DOHH2 (cell line): ENCODE measurements at regions not wholly inside any gene's neighbourhood (a gene's known extent, or its start where the extent isn't known, plus 50 kb on each side); places are given as distances from the start of the nearest gene placed in this dataset.

Experiments used
- H3F3A ChIP-seq: fragments of 200-600 bp; sonication (generic), shearing (Covaris generic); 2 replicates; pipeline ENCODE4 v1.6.0; 2016; ENCODE audit warnings: antibody characterized with exemption, mild to moderate bottlenecking; ENCODE audit not compliant: control insufficient read depth, insufficient read depth
- H3K27ac ChIP-seq: fragments of 200-600 bp; sonication (generic); 2 replicates; pipeline ENCODE4 v1.5.1; 2014; ENCODE audit warnings: low read depth, mild to moderate bottlenecking, low read length, moderate library complexity
- H3K27me3 ChIP-seq: fragments of 200-600 bp; sonication (generic); 2 replicates; pipeline ENCODE4 v1.6.1; 2014; ENCODE audit warnings: mild to moderate bottlenecking, low read length, mixed read lengths; ENCODE audit not compliant: control insufficient read depth
- H3K36me3 ChIP-seq: fragments of 200-600 bp; sonication (generic); 2 replicates; pipeline ENCODE4 v1.6.1; 2014; ENCODE audit warnings: mild to moderate bottlenecking, low read length, moderate library complexity, mixed read lengths; ENCODE audit not compliant: control insufficient read depth
- H3K4me1 ChIP-seq: fragments of 200-600 bp; sonication (generic); 2 replicates; pipeline ENCODE4 v1.6.1; 2014; ENCODE audit warnings: mild to moderate bottlenecking, low read length, mixed read lengths; ENCODE audit not compliant: control insufficient read depth
- H3K4me2 ChIP-seq: fragments of 200-600 bp; sonication (generic); 2 replicates; pipeline ENCODE4 v1.6.0; 2014; ENCODE audit warnings: mild to moderate bottlenecking, low read length, moderate library complexity
- H3K4me3 ChIP-seq: fragments of 200-600 bp; sonication (generic); 2 replicates; pipeline ENCODE4 v1.5.1; 2014; ENCODE audit warnings: mild to moderate bottlenecking, low read length, mixed read lengths
- H3K79me2 ChIP-seq: fragments of 200-600 bp; sonication (generic); 2 replicates; pipeline ENCODE4 v1.6.1; 2014; ENCODE audit warnings: mild to moderate bottlenecking, low read length, mixed read lengths; ENCODE audit not compliant: control insufficient read depth
- H3K9me2 ChIP-seq: fragments of 200-600 bp; sonication (generic); replicated peaks from 2 replicates; pipeline ENCODE4 v1.6.1; 2014; ENCODE audit warnings: mild to moderate bottlenecking, low read length, mixed read lengths; ENCODE audit not compliant: control insufficient read depth
- H3K9me3 ChIP-seq: fragments of 200-600 bp; sonication (generic); 2 replicates; pipeline ENCODE4 v1.6.1; 2014; ENCODE audit warnings: antibody characterized with exemption, low read length, mixed read lengths; ENCODE audit not compliant: control insufficient read depth, insufficient read depth
- H4K20me1 ChIP-seq: fragments of 200-600 bp; sonication (generic); 2 replicates; pipeline ENCODE4 v1.6.0; 2014; ENCODE audit warnings: low read depth, mild to moderate bottlenecking, antibody characterized with exemption, low read length, moderate library complexity; ENCODE audit not compliant: control insufficient read depth, insufficient read depth
- CTCF ChIP-seq: fragments of 200-600 bp; sonication (generic); IDR thresholded peaks from one replicate; pipeline ENCODE4 v1.5.1; 2014; ENCODE audit warnings: antibody characterized with exemption, mild to moderate bottlenecking, low read depth, low read length; ENCODE audit not compliant: poor library complexity, severe bottlenecking
- EZH2phosphoT487 ChIP-seq: fragments of 200-600 bp; sonication (generic); IDR thresholded peaks from 2 replicates; pipeline ENCODE4 v1.6.1; 2017; ENCODE audit warnings: borderline replicate concordance, mild to moderate bottlenecking, antibody characterized with exemption, low read length, moderate library complexity, mixed read lengths

- no peaks in the 10 kb centered on the region for H4K20me1 ChIP-seq
- TF ChIP-seq CTCF (peak; percentile 85), EZH2phosphoT487 (no peak)
- no peaks in the 10 kb centered on the region for H3F3A ChIP-seq
- no peaks in the 10 kb centered on the region for H3K79me2 ChIP-seq
- H3K9me3 ChIP-seq, result no peaks in the 10 kb centered on the region
- H3K27ac ChIP-seq, result no peak overlapping the region
- no peaks in the 10 kb centered on the region for H3K9me2 ChIP-seq
- H3K4me1 ChIP-seq, result no peaks in the 10 kb centered on the region
- H3K4me2 ChIP-seq, result no peak overlapping the region
- H3K27me3 ChIP-seq, result peaks cover 37% of the 10 kb centered on the region
- no peaks in the 10 kb centered on the region for H3K36me3 ChIP-seq
- no peak overlapping the region for H3K4me3 ChIP-seq
These were observed 61.5 kb upstream of the ELMO1 start for GRCh38 chr7:37510043-37510634.

- Histone ChIP-seq H3K4me2 (no peak overlapping the region), H3K9me2 (no peaks in the 10 kb centered on the region), H3K9me3 (no peaks in the 10 kb centered on the region), H3F3A (no peaks in the 10 kb centered on the region), H3K27me3 (peaks cover 27% of the 10 kb centered on the region), H3K4me1 (no peaks in the 10 kb centered on the region), H3K79me2 (no peaks in the 10 kb centered on the region), H4K20me1 (no peaks in the 10 kb centered on the region), H3K36me3 (no peaks in the 10 kb centered on the region), H3K4me3 (no peak overlapping the region), H3K27ac (no peak overlapping the region)
- TF ChIP-seq CTCF (no peak), EZH2phosphoT487 (no peak)
These were observed 63.3 kb upstream of the ELMO1 start for GRCh38 chr7:37511915-37512314.

GRCh38 chr7:37514497-37514896, 65.8 kb upstream of the ELMO1 start:
- no peaks in the 10 kb centered on the region for H3K9me3 ChIP-seq
- no peaks in the 10 kb centered on the region for H4K20me1 ChIP-seq
- no peaks in the 10 kb centered on the region for H3K36me3 ChIP-seq
- TF ChIP-seq EZH2phosphoT487, result no peak
- TF ChIP-seq CTCF, result no peak
- H3K79me2 ChIP-seq, result no peaks in the 10 kb centered on the region
- no peak overlapping the region for H3K4me3 ChIP-seq
- no peaks in the 10 kb centered on the region for H3K4me1 ChIP-seq
- no peak overlapping the region for H3K27ac ChIP-seq
- no peak overlapping the region for H3K4me2 ChIP-seq
- peaks cover 12% of the 10 kb centered on the region for H3K27me3 ChIP-seq
- no peaks in the 10 kb centered on the region for H3F3A ChIP-seq
- H3K9me2 ChIP-seq, result no peaks in the 10 kb centered on the region
